H9 (cell line): ENCODE measurements at regions not wholly inside any gene's neighbourhood (a gene's known extent, or its start where the extent isn't known, plus 50 kb on each side); places are given as distances from the start of the nearest gene placed in this dataset.

Experiments used
- DNase-seq: peaks from one replicate; pipeline ENCODE4 v3.0.0-alpha.2; 2017
- H2AFZ ChIP-seq: one replicate; pipeline ENCODE4 v1.6.1; 2013; ENCODE audit warnings: mild to moderate bottlenecking, low read length, control low read depth, moderate library complexity
- H2AK5ac ChIP-seq: 2 replicates; pipeline ENCODE4 v1.6.1; 2013; ENCODE audit warnings: low read length, control low read depth, mixed read lengths; ENCODE audit not compliant: insufficient read length
- H2BK120ac ChIP-seq: one replicate; pipeline ENCODE4 v1.6.1; 2013; ENCODE audit warnings: low read depth, mild to moderate bottlenecking, low read length, control low read depth, inconsistent platforms; ENCODE audit not compliant: poor library complexity, severe bottlenecking
- H2BK12ac ChIP-seq: 2 replicates; pipeline ENCODE4 v1.6.1; 2013; ENCODE audit warnings: low read length, control low read depth, mixed read lengths, low read depth; ENCODE audit not compliant: insufficient read length
- H2BK15ac ChIP-seq: 2 replicates; pipeline ENCODE4 v1.6.1; 2013; ENCODE audit warnings: low read depth, low read length, control low read depth
- H2BK20ac ChIP-seq: one replicate; pipeline ENCODE4 v1.6.1; 2013; ENCODE audit warnings: low read depth, mild to moderate bottlenecking, low read length, control low read depth, inconsistent platforms; ENCODE audit not compliant: poor library complexity, severe bottlenecking
- H2BK5ac ChIP-seq: 2 replicates; pipeline ENCODE4 v1.6.1; 2013; ENCODE audit warnings: low read length, control low read depth, mixed read lengths; ENCODE audit not compliant: insufficient read length
- H3K14ac ChIP-seq: 2 replicates; pipeline ENCODE4 v1.6.1; 2013; ENCODE audit warnings: low read length, control low read depth; ENCODE audit not compliant: insufficient read depth
- H3K18ac ChIP-seq: 2 replicates; pipeline ENCODE4 v1.6.1; 2013; ENCODE audit warnings: low read depth, mild to moderate bottlenecking, mixed read lengths, low read length, control low read depth; ENCODE audit not compliant: insufficient read length
- H3K23ac ChIP-seq: 2 replicates; pipeline ENCODE4 v1.6.1; 2013; ENCODE audit warnings: low read length, control low read depth, mixed read lengths, low read depth; ENCODE audit not compliant: insufficient read length
- H3K23me2 ChIP-seq: 2 replicates; pipeline ENCODE4 v1.6.1; 2013; ENCODE audit warnings: low read depth, mild to moderate bottlenecking, mixed read lengths, low read length, control low read depth; ENCODE audit not compliant: insufficient read length, poor library complexity, severe bottlenecking
- H3K27ac ChIP-seq: 2 replicates; pipeline ENCODE4 v1.5.1; 2013; ENCODE audit warnings: low read length, control low read depth, mixed read lengths, low read depth; ENCODE audit not compliant: insufficient read length
- H3K27me3 ChIP-seq: 2 replicates; pipeline ENCODE4 v1.6.1; 2013; ENCODE audit warnings: low read length, control low read depth, inconsistent platforms; ENCODE audit not compliant: insufficient read depth
- H3K4ac ChIP-seq: 2 replicates; pipeline ENCODE4 v1.6.1; 2013; ENCODE audit warnings: low read depth, mild to moderate bottlenecking, control low read depth, inconsistent platforms, low read length, moderate library complexity
- H3K4me1 ChIP-seq: 2 replicates; pipeline ENCODE4 v1.6.1; 2013; ENCODE audit warnings: low read length, control low read depth, inconsistent platforms; ENCODE audit not compliant: insufficient read depth
- H3K4me2 ChIP-seq: 2 replicates; pipeline ENCODE4 v1.6.1; 2013; ENCODE audit warnings: low read length, control low read depth, mixed read lengths; ENCODE audit not compliant: insufficient read length, insufficient read depth
- H3K56ac ChIP-seq: 2 replicates; pipeline ENCODE4 v1.6.1; 2013; ENCODE audit warnings: low read depth, mild to moderate bottlenecking, mixed read lengths, low read length, control low read depth; ENCODE audit not compliant: insufficient read length
- H3K79me1 ChIP-seq: 2 replicates; pipeline ENCODE4 v1.6.1; 2013; ENCODE audit warnings: low read depth, mild to moderate bottlenecking, moderate library complexity, low read length, control low read depth, inconsistent platforms; ENCODE audit not compliant: insufficient read depth, poor library complexity, severe bottlenecking
- H3K79me2 ChIP-seq: 2 replicates; pipeline ENCODE4 v1.6.1; 2013; ENCODE audit warnings: low read length, control low read depth, inconsistent platforms; ENCODE audit not compliant: insufficient read depth
- H3K9ac ChIP-seq: 2 replicates; pipeline ENCODE4 v1.6.1; 2013; ENCODE audit warnings: low read length, control low read depth, mixed read lengths; ENCODE audit not compliant: insufficient read length; ENCODE audit errors: extremely low read depth
- H3K9me3 ChIP-seq: one replicate; pipeline ENCODE4 v1.6.1; 2013; ENCODE audit warnings: low read depth, low read length, inconsistent platforms; ENCODE audit not compliant: control insufficient read depth
- H3T11ph ChIP-seq: one replicate; pipeline ENCODE4 v1.6.1; 2013; ENCODE audit warnings: mild to moderate bottlenecking, low read length, control low read depth, inconsistent platforms
- H4K20me1 ChIP-seq: one replicate; pipeline ENCODE4 v1.6.1; 2013; ENCODE audit not compliant: control insufficient read depth, insufficient read length, insufficient read depth
- H4K5ac ChIP-seq: 2 replicates; pipeline ENCODE4 v1.6.1; 2013; ENCODE audit warnings: low read depth, mild to moderate bottlenecking, mixed read lengths, low read length, control low read depth; ENCODE audit not compliant: insufficient read length
- H4K8ac ChIP-seq: replicated peaks from 2 replicates; pipeline ENCODE4 v1.6.1; 2013; ENCODE audit warnings: low read length, control low read depth, mixed read lengths, low read depth; ENCODE audit not compliant: insufficient read length
- H4K91ac ChIP-seq: 2 replicates; pipeline ENCODE4 v1.6.1; 2013; ENCODE audit warnings: low read depth, mild to moderate bottlenecking, moderate library complexity, mixed read lengths, low read length, control low read depth; ENCODE audit not compliant: insufficient read length
- H3K27ac Mint-ChIP-seq, 3 experiments: 2 replicates in 2 of 3; 3 replicates in 1 of 3; pipeline ENCODE4 v1.8.0; 2020 to 2021; ENCODE audit warnings: mixed read lengths in 3 of 3, mild to moderate bottlenecking in 1 of 3, moderate library complexity in 1 of 3
- H3K27me3 Mint-ChIP-seq: 2 replicates; pipeline ENCODE4 v1.8.0; 2021; ENCODE audit warnings: low read depth, mild to moderate bottlenecking, moderate library complexity, mixed read lengths
- H3K36me3 Mint-ChIP-seq, 3 experiments: 2 replicates in 2 of 3; 3 replicates in 1 of 3; pipeline ENCODE4 v1.8.0; 2020 to 2021; ENCODE audit warnings: low read depth in 3 of 3, mixed read lengths in 3 of 3; ENCODE audit not compliant: insufficient read depth in 1 of 3
- H3K4me1 Mint-ChIP-seq, 2 experiments: 2 replicates each; pipeline ENCODE4 v1.8.0; 2020; ENCODE audit warnings: mixed read lengths in 2 of 2
- H3K4me3 Mint-ChIP-seq, 2 experiments: 2 replicates in 1 of 2; 3 replicates in 1 of 2; pipeline ENCODE4 v1.8.0; 2020 to 2021; ENCODE audit warnings: mild to moderate bottlenecking in 2 of 2, mixed read lengths in 2 of 2, moderate library complexity in 1 of 2
- H3K9me3 Mint-ChIP-seq, 2 experiments: 2 replicates in 1 of 2; 3 replicates in 1 of 2; pipeline ENCODE4 v1.8.0; 2020; ENCODE audit warnings: mild to moderate bottlenecking in 2 of 2, mixed read lengths in 2 of 2, moderate library complexity in 1 of 2
- CTCF ChIP-seq: fragments of 200-600 bp; sonication (generic); conservative IDR thresholded peaks from 3 replicates; pipeline ENCODE4 v1.8.0; 2021; ENCODE audit warnings: antibody characterized with exemption, mild to moderate bottlenecking
- WGBS: extraction: QIAGEN DNeasy Blood & Tissue Kit; methylation state at CpG from one replicate; pipeline ENCODE4 v1.1.7; 2013; ENCODE audit warnings: missing lambda C conversion rate, low lambda C conversion rate, mixed read lengths; ENCODE audit not compliant: insufficient read length; ENCODE audit errors: extremely low coverage; 5-methylcytosine and 5-hydroxymethylcytosine counted together

DNA sequence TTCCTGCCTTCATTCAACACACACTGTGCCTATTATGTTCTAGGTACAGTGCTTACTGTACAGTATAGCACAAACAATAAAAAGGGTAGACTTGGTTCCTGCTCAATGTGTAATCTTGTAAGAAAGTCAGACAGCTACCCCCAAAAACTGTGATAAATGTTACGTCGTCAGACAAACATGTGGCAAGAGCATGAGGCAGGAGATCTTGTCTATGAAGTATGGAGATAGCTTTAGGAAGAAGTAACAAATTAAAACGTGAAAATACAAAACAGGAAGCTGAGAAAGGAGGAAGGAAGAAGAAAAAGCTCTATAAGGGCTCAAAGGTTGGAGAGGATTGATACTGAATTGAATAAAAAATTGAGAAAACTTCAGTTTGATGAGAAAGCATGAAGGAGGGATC is 276.2 kb upstream of the HNRNPA3 start:
- H2BK5ac ChIP-seq: no peak overlapping the region
- no CpG with 5 or more reads among the region's 3 CpGs for WGBS
- H2BK12ac ChIP-seq: no peak overlapping the region
- no peak overlapping the region for H3K27ac Mint-ChIP-seq
- H4K91ac ChIP-seq: no peak overlapping the region
- no peak overlapping the region for H3K14ac ChIP-seq
- no peaks in the 10 kb centered on the region for H3K79me1 ChIP-seq
- no peaks in the 10 kb centered on the region for H3K23me2 ChIP-seq
- peaks cover 0 to 3% of the 10 kb centered on the region in 2 experiments; a peak in 1 of 4 replicates for H3K4me1 Mint-ChIP-seq
- H2BK15ac ChIP-seq: no peak overlapping the region
- H3K56ac ChIP-seq: no peak overlapping the region
- no peak overlapping the region for H2BK20ac ChIP-seq
- H3K27ac ChIP-seq: no peak overlapping the region
- H3K9me3 ChIP-seq: no peaks in the 10 kb centered on the region
- H3K4me2 ChIP-seq: no peak overlapping the region
- H3K27me3 Mint-ChIP-seq: no peaks in the 10 kb centered on the region
- DNase-seq: no peak
- no peak for TF ChIP-seq CTCF
- H4K5ac ChIP-seq: no peak overlapping the region
- no peak overlapping the region for H3K4me3 Mint-ChIP-seq
- no peaks in the 10 kb centered on the region for H3K9me3 Mint-ChIP-seq
- no peak overlapping the region for H3K4ac ChIP-seq
- H3K79me2 ChIP-seq: no peaks in the 10 kb centered on the region; the same call in 1 of the 2 replicates
- H3K23ac ChIP-seq: no peak overlapping the region
- H2BK120ac ChIP-seq: no peak overlapping the region
- H2AK5ac ChIP-seq: no peak overlapping the region
- no peak overlapping the region for H3K9ac ChIP-seq
- no peak overlapping the region for H3K18ac ChIP-seq
- no peak overlapping the region for H4K8ac ChIP-seq
- H2AFZ ChIP-seq: no peak overlapping the region
- H3T11ph ChIP-seq: no peak overlapping the region
- no peaks in the 10 kb centered on the region for H4K20me1 ChIP-seq
- H3K27me3 ChIP-seq: no peaks in the 10 kb centered on the region
- no peaks in the 10 kb centered on the region for H3K36me3 Mint-ChIP-seq
- no peaks in the 10 kb centered on the region; the same call in 1 of the 2 replicates for H3K4me1 ChIP-seq
